Epithelial cell of esophagus (primary cell): ENCODE measurements at regions not wholly inside any gene's neighbourhood (a gene's known extent, or its start where the extent isn't known, plus 50 kb on each side); places are given as distances from the start of the nearest gene placed in this dataset.

Experiments
- DNase-seq: peaks from one replicate; pipeline ENCODE4 v3.0.0; 2010; ENCODE audit warnings: low read depth
- H3K4me3 ChIP-seq: 2 replicates; pipeline ENCODE4 v1.5.1; 2011; ENCODE audit warnings: mild to moderate bottlenecking, low read length, control low read depth
- CTCF ChIP-seq: IDR thresholded peaks from 2 replicates; pipeline ENCODE4 v1.5.1; 2011; ENCODE audit warnings: low read depth, mild to moderate bottlenecking, low read length, control low read depth, inconsistent platforms; ENCODE audit not compliant: insufficient read depth; ENCODE audit errors: missing control alignments

- no peak for DNase-seq
- no peak overlapping the region for H3K4me3 ChIP-seq
- TF ChIP-seq CTCF = no peak
Observed at GRCh38 chr10:78178397-78178796, 144.7 kb downstream of the RPS24 start.

- TF ChIP-seq CTCF = no peak
- peak; percentile 59 for DNase-seq
- H3K4me3 ChIP-seq = no peak overlapping the region
Observed at GRCh38 chr10:78178940-78179339, 145.3 kb downstream of the RPS24 start.

GRCh38 chr10:78179886-78180705 is 146.4 kb downstream of the RPS24 start:
- TF ChIP-seq CTCF = no peak
- H3K4me3 ChIP-seq = no peak overlapping the region
- no peak for DNase-seq

- DNase-seq = peak; percentile 97
- TF ChIP-seq CTCF = no peak
- H3K4me3 ChIP-seq = no peak overlapping the region
Observed at GRCh38 chr10:78181381-78182055, 147.9 kb downstream of the RPS24 start.

- TF ChIP-seq CTCF = no peak
- no peak overlapping the region for H3K4me3 ChIP-seq
- no peak for DNase-seq
Observed at GRCh38 chr10:78182841-78183240, 149.2 kb downstream of the RPS24 start.

DNA sequence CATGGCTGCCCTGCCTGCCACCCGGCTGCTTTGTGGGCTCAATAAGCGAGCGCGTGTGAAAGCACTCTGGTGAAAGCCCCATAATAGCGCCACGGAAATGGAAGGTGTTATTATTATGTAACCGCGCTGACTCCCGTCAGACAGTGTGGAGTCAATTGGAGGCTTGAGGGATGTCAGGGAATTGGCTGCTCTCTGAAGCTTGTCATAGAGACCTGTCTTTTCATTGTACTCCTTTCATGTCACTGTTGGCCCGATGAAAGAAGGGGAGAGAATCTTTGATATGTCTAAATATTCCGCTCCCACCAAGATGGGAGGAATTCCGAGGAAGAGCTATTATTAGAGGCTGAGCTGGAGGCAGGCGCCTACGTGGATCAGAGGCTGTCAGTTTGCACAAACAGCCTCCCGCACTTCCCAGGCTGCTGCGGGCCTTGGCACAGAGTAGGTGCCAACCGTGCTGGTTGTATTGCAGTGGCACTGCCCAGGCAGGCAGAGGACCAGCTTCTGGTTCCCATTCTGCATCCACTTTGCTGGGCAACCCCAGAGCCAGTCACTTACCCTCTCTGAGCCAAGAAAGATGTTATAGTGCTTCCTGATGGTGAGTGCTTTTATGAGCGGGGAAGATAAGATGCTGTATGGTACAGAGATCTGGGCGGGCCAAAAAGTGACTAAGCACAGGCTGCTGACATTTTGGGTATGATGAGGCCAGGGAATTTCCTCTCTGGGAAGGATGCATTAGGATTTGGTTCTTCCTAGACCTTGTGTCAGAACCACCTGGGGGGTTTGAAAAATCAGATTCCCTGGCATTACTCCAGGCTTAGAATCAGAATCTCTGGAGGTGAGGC is 151.4 kb downstream of the RPS24 start:
- no peak for TF ChIP-seq CTCF
- no peak overlapping the region for H3K4me3 ChIP-seq
- DNase-seq = no peak
